HTR-8/SVneo (cell line): ENCODE measurements at regions not wholly inside any gene's neighbourhood (a gene's known extent, or its start where the extent isn't known, plus 50 kb on each side); places are given as distances from the start of the nearest gene placed in this dataset.

Experiments
- DNase-seq: peaks from one replicate; pipeline ENCODE4 v3.0.0; 2011; ENCODE audit warnings: low spot score, mixed read lengths; ENCODE audit not compliant: insufficient read length
- FAIRE-seq: peaks from 2 replicates; lab custom pipeline; 2011; peaks lifted over from hg19 to GRCh38; lab: Jason Lieb, UNC

- FAIRE-seq (no peak), DNase-seq (no peak)
Measured at GRCh38 chr4:112840619-112841018, 203.7 kb downstream of the LARP7 start.

- no peak for DNase-seq
Measured at GRCh38 chr4:112842513-112842912, 205.6 kb downstream of the LARP7 start.

GRCh38 chr4:112845386-112845785 lies 204.1 kb upstream of the ANK2 start:
- FAIRE-seq: no peak
- DNase-seq: no peak

More at GRCh38 chr4:112842513-112842912, 205.6 kb downstream of the LARP7 start:
- FAIRE-seq: no peak

- DNase-seq: no peak
- FAIRE-seq: no peak
Measured at GRCh38 chr4:112847045-112847444, 202.4 kb upstream of the ANK2 start.

- FAIRE-seq (no peak), DNase-seq (no peak)
Measured at GRCh38 chr4:112847781-112848180, 201.7 kb upstream of the ANK2 start.

- FAIRE-seq: no peak
- DNase-seq: no peak
Measured at GRCh38 chr4:112848911-112849310, 200.5 kb upstream of the ANK2 start.

GRCh38 chr4:112852601-112853000 lies 196.9 kb upstream of the ANK2 start:
- no peak for FAIRE-seq

GRCh38 chr4:112853662-112854256 lies 195.7 kb upstream of the ANK2 start:
- no peak for FAIRE-seq
- no peak for DNase-seq

More at GRCh38 chr4:112852601-112853000, 196.9 kb upstream of the ANK2 start:
- DNase-seq: no peak

- DNase-seq (no peak), FAIRE-seq (no peak)
Measured at GRCh38 chr4:112854420-112854819, 195.0 kb upstream of the ANK2 start.

GRCh38 chr4:112855058-112855457 lies 194.4 kb upstream of the ANK2 start:
- FAIRE-seq: no peak
- DNase-seq: no peak

- DNase-seq (peak; percentile 45), FAIRE-seq (no peak)
Measured at GRCh38 chr4:112857461-112857860, 192.0 kb upstream of the ANK2 start.

GRCh38 chr4:112858751-112859150 lies 190.7 kb upstream of the ANK2 start:
- DNase-seq: no peak
- no peak for FAIRE-seq

- no peak for FAIRE-seq
- no peak for DNase-seq
Measured at GRCh38 chr4:112859456-112860184, 189.8 kb upstream of the ANK2 start.

- DNase-seq (no peak), FAIRE-seq (no peak)
Measured at GRCh38 chr4:112860830-112861690, 188.4 kb upstream of the ANK2 start.

- DNase-seq: no peak
- FAIRE-seq: no peak
Measured at GRCh38 chr4:112861691-112862674, 187.5 kb upstream of the ANK2 start.

- FAIRE-seq (no peak), DNase-seq (no peak)
Measured at GRCh38 chr4:112865443-112865842, 184.0 kb upstream of the ANK2 start.

- DNase-seq (no peak), FAIRE-seq (no peak)
Measured at GRCh38 chr4:112876316-112876715, 173.1 kb upstream of the ANK2 start.

GRCh38 chr4:112881842-112882241 lies 167.6 kb upstream of the ANK2 start:
- DNase-seq: no peak
- FAIRE-seq: no peak

- DNase-seq: no peak
- no peak for FAIRE-seq
Measured at GRCh38 chr4:112882286-112882685, 167.2 kb upstream of the ANK2 start.

- FAIRE-seq (no peak), DNase-seq (no peak)
Measured at GRCh38 chr4:112884406-112884805, 165.0 kb upstream of the ANK2 start.
